GM21723 (cell line): ENCODE measurements at regions not wholly inside any gene's neighbourhood (a gene's known extent, or its start where the extent isn't known, plus 50 kb on each side); places are given as distances from the start of the nearest gene placed in this dataset.

Source experiments
- ATAC-seq: cut with Tn5 transposase; IDR thresholded peaks from one replicate; pipeline ENCODE4 v1.9.1; 2021; ENCODE audit warnings: mild to moderate bottlenecking, moderate library complexity; ENCODE audit not compliant: unreplicated experiment

DNA sequence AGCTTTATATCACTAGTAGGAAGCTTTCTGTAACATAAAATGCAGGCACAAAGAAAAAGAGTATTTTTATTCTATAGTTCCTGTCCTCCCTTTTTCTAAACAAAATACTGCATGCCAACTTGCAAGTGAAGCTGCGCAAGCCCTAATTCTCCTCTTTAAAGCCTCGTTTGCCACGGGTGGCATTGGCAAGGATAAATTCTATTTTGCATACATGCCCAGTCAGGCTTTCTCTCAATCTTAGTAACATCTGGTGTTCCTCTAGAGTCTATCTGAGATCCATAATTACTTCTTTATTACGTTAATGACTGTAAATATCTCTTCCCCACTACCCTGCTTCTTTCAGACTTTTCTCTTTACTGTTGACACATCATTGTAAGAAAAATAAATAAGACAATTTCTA is 97.1 kb upstream of the DAAM1 start:
- ATAC-seq: no peak

DNA sequence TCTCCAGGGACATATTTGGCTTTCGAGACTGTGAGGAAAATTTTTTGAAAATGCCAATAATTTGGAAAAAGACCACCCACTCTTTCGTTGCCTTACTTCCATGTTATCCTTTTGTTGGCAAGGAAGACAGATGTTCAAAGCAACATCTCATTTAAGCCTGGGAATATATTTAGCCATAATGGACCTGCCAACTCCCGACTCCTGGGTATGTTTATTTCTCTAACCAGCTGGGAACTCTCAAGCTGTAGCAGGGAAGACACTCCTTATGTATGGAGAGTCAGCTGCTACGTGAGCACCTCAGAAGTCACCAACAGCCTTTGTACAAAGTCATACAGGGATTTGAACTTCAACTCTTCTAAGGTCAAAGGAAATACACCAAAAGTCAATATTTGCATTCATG is 96.5 kb upstream of the DAAM1 start:
- ATAC-seq: no peak

DNA sequence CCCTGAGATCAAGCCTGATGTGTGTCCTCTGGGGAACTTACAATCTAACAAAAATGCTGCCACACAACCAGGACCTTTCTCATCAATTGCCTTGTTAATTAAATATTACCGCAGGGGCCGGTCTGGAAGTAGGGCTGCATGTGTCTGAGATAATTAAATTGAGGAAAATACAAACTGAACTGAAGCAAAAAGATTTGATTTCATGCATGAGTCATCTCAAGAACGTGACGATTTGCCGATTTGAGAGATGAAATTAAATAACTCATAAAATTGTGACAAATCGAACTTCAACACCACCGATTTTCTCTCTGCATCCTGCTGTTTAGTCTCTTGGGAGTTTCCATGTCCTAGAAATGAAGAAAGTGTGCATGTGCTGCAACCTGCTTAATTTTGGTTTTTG is 94.6 kb upstream of the DAAM1 start:
- ATAC-seq: no peak

DNA sequence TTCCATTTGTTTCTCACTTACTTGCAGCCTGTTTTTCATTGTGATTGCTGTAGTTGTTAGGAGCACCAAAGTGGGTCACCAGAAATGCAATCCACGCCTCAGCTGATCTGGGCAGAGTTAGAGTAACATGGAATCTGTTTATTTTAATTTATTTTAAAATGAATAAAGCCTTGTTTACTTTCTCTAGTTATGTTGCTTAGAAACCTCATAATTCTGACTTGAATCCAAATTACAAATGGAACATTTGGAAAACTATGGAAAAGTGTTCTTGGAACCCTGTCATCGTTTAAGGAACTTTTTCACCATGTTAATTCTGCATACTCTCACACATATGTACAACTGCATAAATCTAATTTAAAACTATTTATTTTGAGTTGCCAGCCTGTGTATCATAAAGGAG is 92.2 kb upstream of the DAAM1 start:
- ATAC-seq: no peak

DNA sequence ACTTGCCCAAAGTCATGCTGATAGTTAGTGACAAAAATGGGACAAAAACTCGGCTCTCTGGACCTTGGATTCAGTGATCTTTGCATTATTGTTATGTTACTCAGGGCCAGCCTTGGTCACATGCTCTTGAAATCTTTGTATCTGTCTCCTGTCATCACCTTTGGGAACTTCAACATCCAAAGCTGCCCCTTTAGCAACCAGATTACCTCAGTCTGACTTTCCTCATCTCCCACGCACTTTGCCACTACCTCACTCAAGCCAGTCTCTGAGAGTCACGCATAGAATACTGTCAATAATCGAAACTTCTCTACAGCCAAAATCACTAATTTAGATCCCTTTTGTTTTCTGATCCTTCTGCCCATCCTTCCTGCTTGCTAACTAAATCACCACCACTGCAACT is 90.8 kb upstream of the DAAM1 start:
- ATAC-seq: no peak

DNA sequence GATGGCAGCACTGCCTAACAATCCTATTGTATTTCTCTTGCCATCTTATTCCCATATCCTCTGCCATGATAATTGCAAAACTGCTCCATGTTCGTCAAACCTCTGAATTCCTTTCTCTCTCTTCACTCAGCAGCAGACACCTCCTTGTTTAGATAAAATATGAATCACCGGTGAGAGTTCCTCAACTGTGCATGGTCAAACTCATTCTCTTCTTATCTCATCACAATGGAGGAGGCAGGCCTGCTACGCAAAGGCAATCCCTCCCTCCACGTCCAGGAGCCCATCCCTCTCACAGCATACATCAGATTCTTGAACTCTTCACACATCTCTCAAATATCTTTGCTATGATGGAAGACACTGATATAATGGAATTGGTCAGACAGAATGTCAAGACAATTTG is 90.1 kb upstream of the DAAM1 start:
- no peak for ATAC-seq

DNA sequence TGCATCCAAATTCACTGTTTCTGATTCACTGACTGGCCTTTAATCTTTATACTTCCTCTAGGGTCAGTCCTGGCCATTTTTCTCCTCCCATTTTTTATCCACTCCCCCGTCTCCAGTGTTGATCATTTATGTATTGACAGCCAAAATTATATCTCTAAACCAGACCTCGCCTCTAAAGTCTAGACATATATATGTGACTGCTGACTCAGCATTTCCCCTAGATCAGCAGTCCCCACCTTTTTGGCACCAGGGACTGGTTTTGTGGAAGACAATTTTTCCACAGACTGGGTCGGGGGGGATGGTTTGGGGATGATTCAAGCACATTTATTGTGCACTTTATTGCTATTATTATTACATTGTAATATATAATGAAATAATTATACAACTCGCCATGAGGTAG is 88.3 kb upstream of the DAAM1 start:
- ATAC-seq: no peak

DNA sequence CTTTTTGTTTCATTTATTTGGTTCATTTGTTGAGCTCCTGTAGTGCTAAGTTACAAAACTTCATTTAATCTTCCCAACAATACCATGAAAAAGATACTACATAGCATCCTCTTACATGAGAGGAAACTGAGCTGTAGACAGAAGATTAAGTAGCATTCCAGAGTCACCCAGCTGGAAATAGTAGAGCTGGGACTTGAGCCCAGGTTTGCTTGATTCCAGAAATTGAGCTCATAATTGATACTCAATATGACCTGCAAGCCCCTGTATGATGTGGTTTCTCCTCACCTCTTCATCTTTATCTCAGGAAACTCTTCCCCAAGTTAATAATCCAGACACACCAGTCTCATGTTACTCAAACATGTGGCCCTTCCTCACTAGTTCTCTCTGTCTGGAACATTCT is 87.0 kb upstream of the DAAM1 start:
- ATAC-seq: no peak

DNA sequence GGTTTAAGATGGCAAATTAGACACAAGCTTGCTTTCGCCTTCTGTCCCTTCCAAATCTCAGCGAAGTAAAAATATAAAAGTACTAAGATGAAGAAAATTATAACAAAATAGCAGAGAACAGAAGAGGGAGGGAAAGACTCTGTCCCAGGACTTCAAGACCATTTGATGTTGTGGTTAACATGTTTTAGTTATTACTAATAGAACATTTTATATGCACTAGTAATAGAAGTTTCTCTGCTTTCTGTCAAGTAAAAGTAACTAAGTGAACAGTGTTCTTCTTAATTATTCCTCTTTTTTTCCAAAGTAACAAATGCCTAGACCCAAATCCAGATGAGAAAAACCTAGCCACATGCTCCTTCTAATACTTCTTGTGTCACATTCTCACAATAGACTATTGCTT is 85.1 kb upstream of the DAAM1 start:
- no peak for ATAC-seq

DNA sequence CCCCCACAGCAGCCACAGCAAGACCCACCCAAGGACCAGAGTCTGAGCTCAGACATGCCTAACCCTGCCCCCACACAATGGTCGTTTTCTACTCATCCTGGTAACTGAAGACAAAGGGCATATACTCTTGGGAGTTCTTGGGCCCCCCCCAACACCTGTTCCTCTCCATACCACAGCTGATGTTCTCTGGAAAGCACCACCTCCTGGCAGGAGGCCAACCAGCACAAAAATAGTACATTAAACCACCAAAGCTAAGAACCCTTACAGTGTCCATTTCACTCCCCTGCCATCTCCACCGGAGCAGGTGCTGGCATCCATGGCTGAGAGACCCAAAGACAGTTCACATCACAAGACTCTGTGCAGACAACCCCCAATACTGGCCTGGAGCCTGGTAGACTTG is 80.6 kb upstream of the DAAM1 start:
- ATAC-seq: no peak

DNA sequence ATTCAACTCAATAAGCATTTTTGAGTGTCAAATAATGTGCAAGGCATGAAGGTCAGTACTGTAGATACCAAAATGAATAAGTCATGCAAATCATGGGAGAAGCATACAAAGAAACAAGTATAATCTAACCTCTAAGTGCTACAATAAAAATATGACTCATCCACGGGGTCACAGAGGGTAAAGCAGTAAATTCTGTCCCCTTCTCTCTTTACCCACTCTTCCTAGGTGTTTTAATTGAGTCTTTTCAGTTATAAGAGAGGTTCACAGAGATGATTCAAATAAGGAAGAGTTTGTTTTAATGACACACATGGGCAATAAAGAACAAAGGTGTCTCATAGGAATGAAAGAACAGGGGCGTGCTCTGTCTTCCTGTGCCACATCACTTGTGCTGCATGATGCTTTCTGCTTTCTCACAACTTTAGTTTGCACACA is 71.5 kb upstream of the DAAM1 start:
- no peak for ATAC-seq

DNA sequence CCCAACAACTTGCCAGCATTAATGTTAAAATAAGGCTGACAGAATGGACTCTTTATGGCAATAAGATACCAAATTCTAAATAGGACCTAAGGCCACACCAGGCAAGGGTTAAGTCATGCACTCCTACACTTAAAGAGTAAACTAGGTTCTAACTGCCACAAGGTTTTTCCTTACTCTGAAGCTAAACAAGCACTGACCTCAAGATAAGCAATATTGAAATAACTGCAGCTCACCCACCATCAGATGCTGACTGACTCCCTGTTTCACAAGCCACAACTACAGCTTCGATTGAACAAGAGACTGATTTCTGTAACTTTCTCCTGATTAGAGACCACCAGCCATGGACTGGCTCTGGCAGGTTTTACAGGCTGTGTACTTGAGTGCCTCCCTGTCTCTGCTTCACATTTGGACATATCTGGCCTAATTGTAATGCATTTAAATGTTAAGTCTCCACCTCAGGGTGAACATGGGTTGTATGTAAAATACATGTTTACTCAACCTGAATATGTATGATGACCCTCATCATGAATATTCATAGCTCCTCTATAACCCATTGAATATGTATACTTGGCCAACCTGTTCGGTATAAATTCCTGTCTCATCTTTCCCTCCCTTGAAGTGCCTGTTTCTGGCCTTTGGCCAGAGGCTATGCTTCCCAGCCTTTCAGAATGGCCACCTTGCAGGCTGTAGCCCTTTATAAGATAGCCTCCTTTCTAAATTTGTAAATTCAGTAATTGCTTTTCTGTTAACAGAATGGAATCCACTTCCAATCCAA is 70.5 kb upstream of the DAAM1 start:
- no peak for ATAC-seq

DNA sequence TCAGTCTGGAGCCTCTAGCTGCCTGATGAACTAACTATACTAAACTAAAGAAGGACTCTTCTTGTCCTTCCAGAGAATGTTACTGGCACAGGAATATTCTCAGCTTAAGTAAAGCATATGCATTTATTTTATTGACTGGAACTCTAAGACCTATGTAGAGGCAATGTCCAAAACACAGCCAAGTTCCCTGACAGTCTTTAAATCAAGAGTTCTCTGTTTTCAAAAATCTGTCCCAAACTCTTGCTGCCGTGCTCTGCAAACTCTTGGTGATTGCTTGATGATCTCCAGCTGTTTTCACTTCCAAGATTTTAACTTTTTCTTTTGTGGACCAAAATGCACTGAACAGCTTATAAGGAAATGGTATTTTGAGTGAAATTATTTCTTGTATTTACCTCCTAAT is 67.5 kb upstream of the DAAM1 start:
- no peak for ATAC-seq

DNA sequence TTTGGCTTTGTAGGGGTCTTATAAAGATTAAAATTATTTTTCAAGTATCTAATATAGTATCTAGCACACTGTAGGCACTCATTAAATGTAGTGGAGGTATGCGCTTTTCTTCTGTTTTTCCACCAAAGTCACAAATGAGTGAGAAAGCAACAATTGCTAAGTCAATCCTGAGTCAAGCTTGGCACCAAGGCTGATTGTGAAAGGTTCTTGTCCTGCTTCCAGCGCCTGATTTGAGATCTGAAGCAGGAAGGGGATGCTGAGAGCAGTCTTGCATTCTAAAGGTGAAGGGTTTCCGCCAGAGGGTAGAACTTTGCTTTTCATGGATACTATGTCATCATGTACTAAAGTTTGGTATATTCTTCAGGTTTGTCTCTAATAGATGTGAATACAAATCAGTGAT is 64.9 kb upstream of the DAAM1 start:
- no peak for ATAC-seq

DNA sequence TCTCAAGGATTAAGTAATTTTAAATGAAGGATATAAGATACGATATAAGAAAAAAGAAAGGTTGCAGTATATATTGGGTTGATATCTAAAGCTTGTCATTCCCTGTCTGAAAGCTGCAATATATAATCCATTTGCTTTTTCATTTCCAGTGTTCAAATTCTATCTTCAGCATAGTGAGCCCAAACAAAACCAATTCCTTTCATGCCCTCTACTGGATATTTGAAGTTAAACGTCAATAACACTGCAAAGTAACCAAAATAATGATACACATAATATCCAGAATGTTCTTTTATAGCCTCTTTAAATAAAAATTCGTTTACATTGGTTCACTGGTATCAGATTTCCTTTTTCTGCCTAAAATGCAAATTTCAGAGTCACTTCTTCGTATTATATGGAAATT is 64.5 kb upstream of the DAAM1 start:
- no peak for ATAC-seq

DNA sequence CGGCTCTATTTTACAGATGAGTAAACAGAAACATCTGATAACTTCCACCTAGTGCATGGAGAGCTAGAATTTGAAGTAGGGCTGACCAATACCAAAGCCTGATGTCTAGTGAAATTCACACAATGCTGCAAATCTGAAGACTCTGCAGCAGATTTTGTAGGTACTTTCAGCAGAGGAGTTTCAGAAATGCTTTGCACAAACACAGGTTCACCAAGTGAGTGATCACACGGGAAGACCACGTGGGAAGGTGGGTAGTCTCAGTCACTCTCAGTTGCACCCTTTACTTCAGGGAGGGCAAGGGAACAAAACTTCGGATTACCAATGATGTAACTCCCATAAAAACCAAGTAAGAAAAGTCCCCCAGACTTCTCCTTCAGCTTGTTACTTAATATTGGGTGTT is 63.3 kb upstream of the DAAM1 start:
- ATAC-seq: no peak

DNA sequence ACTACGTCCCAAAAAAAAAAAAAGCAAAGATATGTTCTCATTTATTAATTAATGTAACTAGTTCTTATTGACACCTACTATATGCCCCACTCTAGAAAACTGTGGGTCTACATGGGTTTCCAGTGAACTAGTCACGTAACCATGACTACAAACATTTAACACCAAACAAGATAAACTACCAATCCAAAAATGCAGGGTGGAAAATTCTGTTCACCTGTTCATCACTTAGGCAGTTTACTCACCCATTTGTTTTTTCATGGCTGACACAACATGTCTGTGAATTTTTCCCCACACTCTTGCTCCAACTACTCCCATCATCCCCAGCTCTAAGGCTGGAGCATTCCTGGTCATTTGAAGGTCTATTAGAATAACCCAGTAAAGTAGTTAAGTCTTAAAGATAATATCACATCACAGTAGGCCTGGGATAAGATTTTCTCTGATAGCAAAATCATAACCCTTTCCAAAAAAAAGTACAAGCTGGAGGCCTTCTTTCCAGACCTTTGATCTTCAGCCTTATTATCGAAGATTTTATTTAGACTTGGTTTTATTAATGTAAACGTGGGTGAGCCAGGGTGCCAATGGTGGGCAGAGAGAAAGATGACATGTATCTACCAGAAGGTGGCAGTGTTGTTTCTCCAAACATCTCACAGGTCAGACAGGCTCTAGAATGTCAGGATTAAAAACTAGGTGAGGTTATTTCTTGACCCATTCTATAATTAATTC is 61.6 kb upstream of the DAAM1 start:
- peak; percentile 75 for ATAC-seq

DNA sequence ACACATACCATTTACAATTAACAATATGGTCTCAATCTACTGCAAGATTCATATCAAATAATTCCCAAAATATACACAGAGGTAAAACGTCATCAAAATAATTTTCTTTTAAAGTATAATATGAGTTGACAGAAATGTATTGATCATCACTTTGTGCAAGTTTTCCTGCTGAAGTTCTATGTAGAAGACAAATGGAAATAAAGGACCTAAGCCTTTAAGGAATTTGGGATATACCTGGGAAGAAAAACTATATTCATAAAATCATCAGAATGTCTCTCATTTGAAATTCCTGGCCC is 61.1 kb upstream of the DAAM1 start:
- no peak for ATAC-seq

DNA sequence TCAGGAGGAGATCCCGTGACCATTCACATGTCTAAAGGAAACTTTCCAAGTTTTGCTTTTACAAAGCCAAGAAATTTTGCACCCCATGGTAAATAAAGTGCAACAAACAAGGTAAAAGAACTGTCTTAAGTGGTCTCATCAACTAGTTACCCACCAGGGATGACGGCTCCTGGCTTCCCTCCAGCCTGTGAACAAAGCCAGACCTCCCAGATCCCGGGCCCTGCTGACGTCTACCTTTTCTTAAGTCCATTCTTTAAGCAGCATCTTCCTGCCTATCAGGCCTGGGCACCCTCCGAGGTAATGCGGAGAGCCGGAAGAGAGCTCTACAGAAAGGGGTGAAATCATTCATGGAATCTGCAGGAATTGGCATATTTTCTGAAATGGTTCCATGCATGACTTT is 58.0 kb upstream of the DAAM1 start:
- ATAC-seq: no peak

DNA sequence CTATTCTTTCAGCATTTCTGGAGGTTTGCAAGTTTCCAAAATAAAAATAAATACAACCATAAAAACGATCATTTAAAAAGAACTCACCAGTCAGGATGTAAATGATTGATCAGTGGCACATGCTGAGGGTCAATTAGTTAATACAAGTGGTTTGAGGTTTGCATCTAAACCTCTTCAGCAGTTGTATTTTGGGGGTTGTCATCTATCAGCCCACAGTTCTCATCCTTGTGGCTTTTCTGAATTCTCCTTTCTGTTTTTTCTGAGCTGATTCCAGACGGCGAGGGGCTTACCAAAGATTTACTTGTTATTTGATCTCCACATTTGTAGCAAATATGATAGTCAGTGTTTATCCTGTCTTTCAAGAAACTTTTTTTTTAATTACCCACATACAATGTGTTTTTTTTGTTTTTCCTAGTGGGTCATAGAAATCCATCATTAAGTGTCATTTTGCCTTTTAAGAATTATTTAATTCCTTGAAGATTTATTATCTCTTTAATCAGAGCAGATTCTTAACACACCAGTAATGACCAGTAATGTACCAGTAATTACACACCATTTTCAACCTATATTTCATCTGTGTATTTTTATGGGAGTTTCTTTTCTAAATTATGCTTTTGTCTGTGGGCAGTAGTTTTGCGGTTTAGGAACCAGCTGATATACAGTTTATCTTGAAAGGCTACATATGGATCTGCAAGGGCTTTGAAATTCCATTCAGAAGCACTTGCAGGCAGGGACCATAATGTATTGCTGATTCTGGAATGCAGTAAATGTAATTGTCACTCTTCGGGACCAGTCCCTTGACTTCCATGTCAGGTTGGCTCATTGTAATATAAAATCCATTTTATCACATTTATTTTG is 56.3 kb upstream of the DAAM1 start:
- no peak for ATAC-seq

DNA sequence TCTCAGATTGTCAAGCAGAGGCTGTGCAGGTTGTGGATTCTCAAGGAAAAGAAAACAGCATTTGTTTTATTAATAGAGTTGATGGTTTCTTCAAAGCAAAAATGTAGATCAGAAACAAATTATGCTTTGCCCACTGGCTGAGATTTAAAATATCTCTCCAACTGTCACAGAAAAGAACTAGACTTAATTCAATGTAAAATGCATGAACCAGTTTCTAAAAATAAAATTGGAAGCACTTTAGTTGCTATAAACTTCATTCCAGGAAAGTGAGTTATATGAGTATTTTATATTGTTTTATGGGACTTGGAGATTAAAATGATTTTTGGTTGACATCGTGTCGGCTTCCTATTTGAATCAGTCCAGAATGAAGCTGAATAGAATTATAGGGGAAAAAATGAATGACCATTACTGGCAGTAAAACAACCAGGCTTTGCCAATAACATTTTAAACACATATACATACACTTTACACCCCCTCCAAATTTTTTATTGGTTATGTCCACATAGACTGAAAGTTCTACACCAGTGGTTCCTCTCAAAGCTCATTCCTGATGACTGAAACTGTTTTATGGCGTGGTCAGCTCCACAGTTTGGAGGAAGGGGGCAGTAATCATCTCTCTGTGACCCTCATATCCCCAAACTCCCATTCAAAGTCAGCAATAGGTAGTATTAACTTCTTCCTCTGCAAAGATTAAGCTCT is 55.5 kb upstream of the DAAM1 start:
- ATAC-seq: no peak
